Progenitor cell of endocrine pancreas (in vitro differentiated cells): ENCODE measurements at regions not wholly inside any gene's neighbourhood (a gene's known extent, or its start where the extent isn't known, plus 50 kb on each side); places are given as distances from the start of the nearest gene placed in this dataset.

ENCODE experiments used
- DNase-seq: peaks from one replicate; pipeline ENCODE4 v3.0.0; 2021; ENCODE audit warnings: low spot score; ENCODE audit not compliant: unreplicated experiment
- H3K27ac Mint-ChIP-seq: 2 replicates; pipeline ENCODE4 v1.8.0; 2021; ENCODE audit warnings: mild to moderate bottlenecking, moderate library complexity, mixed read lengths
- H3K27me3 Mint-ChIP-seq: 2 replicates; pipeline ENCODE4 v1.8.0; 2021; ENCODE audit warnings: mixed read lengths
- H3K36me3 Mint-ChIP-seq: 2 replicates; pipeline ENCODE4 v1.8.0; 2022; ENCODE audit warnings: mixed read lengths; ENCODE audit not compliant: insufficient read depth
- H3K4me1 Mint-ChIP-seq: 2 replicates; pipeline ENCODE4 v1.8.0; 2021; ENCODE audit warnings: low read depth, mixed read lengths
- H3K4me3 Mint-ChIP-seq: 2 replicates; pipeline ENCODE4 v1.8.0; 2021; ENCODE audit warnings: low read depth, mild to moderate bottlenecking, moderate library complexity, mixed read lengths
- H3K9me3 Mint-ChIP-seq: 2 replicates; pipeline ENCODE4 v1.8.0; 2021; ENCODE audit warnings: low read depth, mixed read lengths
- TF ChIP-seq, protein P1 (sequence below): fragments of 200-600 bp; sonication (generic); IDR thresholded peaks from one replicate; pipeline ENCODE4 v1.5.0; 2021; ENCODE audit warnings: antibody characterized with exemption, mild to moderate bottlenecking; ENCODE audit not compliant: unreplicated experiment

DNA sequence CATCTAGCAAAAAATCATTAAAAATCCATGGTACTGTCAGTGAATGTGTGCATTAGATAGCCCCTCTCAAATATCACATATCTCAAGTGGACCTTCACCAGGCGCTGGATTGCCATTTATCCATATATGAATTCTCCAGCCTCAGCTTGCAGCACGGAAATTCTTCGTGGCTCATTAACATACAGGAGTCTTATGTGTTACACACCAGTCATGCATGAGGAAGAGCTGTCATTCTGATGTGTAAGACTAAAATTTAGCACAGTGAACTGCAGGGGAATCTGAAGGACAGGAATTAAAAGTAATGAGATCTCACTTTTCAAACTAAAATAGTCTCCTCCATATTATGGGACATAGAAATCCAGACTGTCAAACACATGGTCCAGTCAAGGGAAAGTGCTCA is 542.4 kb upstream of the DPP6 start:
- Mint-ChIP-seq H3K9me3 (peaks cover 46% of the 10 kb centered on the region), H3K27me3 (no peaks in the 10 kb centered on the region), H3K4me1 (no peaks in the 10 kb centered on the region), H3K4me3 (no peak overlapping the region), H3K27ac (no peak overlapping the region), H3K36me3 (peaks cover 2% of the 10 kb centered on the region)
- TF ChIP-seq, protein P1, sequence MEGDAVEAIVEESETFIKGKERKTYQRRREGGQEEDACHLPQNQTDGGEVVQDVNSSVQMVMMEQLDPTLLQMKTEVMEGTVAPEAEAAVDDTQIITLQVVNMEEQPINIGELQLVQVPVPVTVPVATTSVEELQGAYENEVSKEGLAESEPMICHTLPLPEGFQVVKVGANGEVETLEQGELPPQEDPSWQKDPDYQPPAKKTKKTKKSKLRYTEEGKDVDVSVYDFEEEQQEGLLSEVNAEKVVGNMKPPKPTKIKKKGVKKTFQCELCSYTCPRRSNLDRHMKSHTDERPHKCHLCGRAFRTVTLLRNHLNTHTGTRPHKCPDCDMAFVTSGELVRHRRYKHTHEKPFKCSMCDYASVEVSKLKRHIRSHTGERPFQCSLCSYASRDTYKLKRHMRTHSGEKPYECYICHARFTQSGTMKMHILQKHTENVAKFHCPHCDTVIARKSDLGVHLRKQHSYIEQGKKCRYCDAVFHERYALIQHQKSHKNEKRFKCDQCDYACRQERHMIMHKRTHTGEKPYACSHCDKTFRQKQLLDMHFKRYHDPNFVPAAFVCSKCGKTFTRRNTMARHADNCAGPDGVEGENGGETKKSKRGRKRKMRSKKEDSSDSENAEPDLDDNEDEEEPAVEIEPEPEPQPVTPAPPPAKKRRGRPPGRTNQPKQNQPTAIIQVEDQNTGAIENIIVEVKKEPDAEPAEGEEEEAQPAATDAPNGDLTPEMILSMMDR, result no peak
- no peak for DNase-seq

DNA sequence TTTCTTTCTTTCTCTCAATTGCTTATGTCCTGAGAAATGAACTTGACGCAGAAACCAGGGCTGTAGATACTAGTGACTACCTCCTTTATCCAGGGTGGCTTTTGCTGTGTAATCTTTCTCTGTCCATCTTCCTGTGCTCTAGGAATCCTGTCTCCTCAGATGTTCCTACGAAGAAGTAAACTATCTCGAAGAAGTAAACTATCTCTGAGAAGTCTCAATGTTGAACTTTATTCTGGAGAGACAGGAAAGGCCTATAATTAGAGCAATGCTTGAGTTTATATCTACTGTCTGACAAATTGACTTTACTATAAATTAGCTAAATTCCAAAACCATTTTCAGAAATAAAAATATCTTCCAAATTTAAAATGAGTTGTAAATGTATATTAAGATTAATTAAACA is 541.5 kb upstream of the DPP6 start:
- Mint-ChIP-seq H3K4me3 (no peak overlapping the region), H3K27ac (no peak overlapping the region), H3K27me3 (no peaks in the 10 kb centered on the region), H3K9me3 (peaks cover 48% of the 10 kb centered on the region), H3K36me3 (peaks cover 2% of the 10 kb centered on the region), H3K4me1 (no peaks in the 10 kb centered on the region)
- TF ChIP-seq, protein P1, result no peak
- DNase-seq, result no peak

DNA sequence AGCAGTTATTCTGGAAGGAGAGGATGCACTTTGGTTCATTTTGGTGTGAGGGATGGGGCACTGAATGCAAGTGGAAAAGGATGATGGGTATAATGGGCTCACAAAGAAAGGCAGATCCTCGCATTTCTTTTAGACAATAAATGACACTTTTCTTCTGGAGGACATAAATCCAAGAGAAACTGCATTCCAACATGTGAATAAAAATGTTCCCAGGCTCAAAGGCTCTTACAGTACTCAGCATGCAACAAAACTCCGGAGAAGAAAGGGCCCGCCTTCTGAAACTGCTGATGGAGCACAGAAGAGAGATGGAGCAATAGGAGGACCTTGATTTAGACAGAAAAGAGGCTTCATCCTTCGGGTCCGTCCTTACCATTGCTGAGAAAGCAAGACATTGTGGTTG is 538.2 kb upstream of the DPP6 start:
- Mint-ChIP-seq H3K4me1 (no peaks in the 10 kb centered on the region), H3K27me3 (no peaks in the 10 kb centered on the region), H3K27ac (no peak overlapping the region), H3K9me3 (peaks cover 56% of the 10 kb centered on the region), H3K4me3 (no peak overlapping the region), H3K36me3 (peaks cover 6% of the 10 kb centered on the region)
- TF ChIP-seq, protein P1, result no peak
- DNase-seq, result no peak

DNA sequence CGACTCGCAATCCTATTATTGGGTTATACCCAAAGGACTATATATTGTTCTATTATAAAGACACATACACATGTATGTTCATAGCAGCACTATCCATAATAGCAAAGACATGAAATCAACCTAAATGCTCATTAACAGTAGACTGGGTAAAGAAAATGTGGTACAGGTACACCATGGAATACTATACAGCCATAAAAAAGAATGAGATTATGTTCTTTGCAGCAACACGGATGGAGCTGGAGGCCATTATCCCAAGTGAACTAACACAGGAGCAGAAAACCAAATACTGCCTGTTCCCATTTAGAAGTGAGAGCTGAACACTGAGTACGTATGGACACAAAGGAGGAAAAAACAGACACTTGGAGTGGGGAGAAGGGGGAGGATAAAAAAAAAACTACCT is 536.8 kb upstream of the DPP6 start:
- Mint-ChIP-seq H3K27ac (no peak overlapping the region), H3K27me3 (no peaks in the 10 kb centered on the region), H3K36me3 (peaks cover 3% of the 10 kb centered on the region), H3K4me3 (no peak overlapping the region), H3K4me1 (no peaks in the 10 kb centered on the region), H3K9me3 (peaks cover 53% of the 10 kb centered on the region)
- DNase-seq, result no peak
- TF ChIP-seq, protein P1, result no peak

DNA sequence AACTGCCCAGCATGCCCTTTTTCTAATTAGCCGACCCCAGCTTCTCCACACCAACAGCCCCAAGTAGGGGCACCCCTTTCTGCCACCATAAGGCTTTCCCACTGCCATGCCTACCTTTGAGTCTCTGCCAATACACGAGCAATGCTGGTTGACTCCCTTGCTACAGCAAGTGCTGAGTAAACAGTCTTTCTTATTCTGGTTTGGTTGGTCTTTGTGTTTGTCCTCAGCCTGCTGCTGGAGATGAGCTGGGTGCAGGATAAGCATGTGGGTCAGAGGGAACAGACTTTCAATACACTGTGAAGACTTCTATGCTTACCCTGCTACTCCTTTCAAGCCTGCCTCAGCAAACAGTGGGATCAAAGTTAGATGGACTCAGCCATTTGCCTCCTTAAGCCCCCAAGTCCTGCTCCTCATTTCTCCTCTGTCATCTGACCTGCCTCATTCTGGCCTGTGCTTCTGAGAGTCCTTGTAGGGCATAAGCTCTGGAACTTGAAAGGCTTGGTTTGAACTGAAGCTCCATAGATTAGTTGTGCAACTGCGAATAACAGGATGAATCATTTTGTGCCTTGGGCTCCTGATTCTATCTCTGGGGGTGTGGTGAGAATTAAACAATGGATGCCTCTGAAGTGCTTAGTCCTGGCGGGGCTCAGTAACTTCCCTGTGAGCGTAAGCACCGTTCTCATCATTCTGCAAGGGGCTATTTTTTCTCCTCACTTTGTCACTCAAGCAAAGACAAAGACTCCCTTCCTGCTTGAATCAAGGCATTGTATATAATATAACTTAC is 533.8 kb upstream of the DPP6 start:
- TF ChIP-seq, protein P1, result no peak
- Mint-ChIP-seq H3K27me3 (no peaks in the 10 kb centered on the region), H3K27ac (no peak overlapping the region), H3K9me3 (peaks cover 52% of the 10 kb centered on the region), H3K4me1 (no peaks in the 10 kb centered on the region), H3K36me3 (peaks cover 5% of the 10 kb centered on the region), H3K4me3 (no peak overlapping the region)
- no peak for DNase-seq
